ENCODE measurements at regions not wholly inside any gene's neighbourhood (a gene's known extent, or its start where the extent isn't known, plus 50 kb on each side); places are given as distances from the start of the nearest gene placed in this dataset.
A peak's percentile ranks its signal among the peaks of the same experiment; 100 is the strongest.

DNA sequence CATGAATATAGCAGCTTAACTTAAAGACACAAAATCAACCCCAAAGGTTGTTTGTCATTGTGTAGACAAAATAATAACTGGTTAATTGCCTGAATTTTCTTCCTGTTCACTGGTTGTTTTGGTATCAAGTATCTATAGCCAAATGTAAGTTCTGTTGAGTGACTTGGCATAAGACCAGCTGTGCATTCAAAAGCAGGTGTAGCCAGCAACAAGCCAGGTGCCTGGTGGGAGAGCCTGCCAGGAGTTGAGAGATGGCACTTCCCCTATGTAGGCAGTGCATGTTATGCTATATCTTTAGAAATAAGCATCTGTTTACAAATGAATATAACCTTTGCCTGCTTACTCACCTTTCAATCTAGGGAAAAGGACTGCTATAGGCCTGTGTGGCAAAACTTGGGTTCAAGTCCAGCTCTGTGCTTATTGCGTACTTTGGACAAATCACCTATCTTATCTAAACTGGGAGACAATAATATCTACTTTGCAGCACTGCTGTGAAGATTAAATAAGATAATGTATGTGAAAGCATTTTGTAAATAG, 84.9 kb upstream of the TBL1XR1 start:
- no peak overlapping the region for H3K27ac ChIP-seq
- DNase-seq (ENCODE audit: low spot score) = no peak

DNA sequence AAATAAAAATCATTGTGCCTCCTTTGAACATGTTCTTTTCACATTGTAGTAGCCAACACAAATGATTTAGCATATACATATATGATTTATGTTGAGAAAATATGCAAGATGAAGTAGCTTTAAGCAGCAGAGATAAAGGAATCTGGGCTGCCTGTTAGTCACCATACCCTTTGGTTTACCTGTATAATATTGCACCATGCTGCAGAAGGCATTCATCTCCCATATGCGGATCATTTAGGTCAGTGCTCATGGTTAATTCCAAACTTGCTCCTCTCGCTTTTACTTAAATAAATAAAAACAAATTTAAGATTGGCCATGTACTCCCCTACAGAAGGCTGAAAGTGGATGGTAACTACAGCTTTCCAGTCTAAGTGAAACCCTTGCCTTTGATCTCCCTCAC, 86.7 kb upstream of the TBL1XR1 start:
- TF ChIP-seq, protein P1, sequence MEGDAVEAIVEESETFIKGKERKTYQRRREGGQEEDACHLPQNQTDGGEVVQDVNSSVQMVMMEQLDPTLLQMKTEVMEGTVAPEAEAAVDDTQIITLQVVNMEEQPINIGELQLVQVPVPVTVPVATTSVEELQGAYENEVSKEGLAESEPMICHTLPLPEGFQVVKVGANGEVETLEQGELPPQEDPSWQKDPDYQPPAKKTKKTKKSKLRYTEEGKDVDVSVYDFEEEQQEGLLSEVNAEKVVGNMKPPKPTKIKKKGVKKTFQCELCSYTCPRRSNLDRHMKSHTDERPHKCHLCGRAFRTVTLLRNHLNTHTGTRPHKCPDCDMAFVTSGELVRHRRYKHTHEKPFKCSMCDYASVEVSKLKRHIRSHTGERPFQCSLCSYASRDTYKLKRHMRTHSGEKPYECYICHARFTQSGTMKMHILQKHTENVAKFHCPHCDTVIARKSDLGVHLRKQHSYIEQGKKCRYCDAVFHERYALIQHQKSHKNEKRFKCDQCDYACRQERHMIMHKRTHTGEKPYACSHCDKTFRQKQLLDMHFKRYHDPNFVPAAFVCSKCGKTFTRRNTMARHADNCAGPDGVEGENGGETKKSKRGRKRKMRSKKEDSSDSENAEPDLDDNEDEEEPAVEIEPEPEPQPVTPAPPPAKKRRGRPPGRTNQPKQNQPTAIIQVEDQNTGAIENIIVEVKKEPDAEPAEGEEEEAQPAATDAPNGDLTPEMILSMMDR (IDR thresholded peaks at IDR 0.05) = no peak
- Histone ChIP-seq H3K27me3 (no peaks in the 10 kb centered on the region), H3K4me3 (no peak overlapping the region), H3K9me3 (no peaks in the 10 kb centered on the region), H3K4me1 (peaks cover 0 to 7% of the 10 kb centered on the region in 2 donors), H3K36me3 (no peaks in the 10 kb centered on the region), H3K27ac (no peak overlapping the region)
- DNase-seq (ENCODE audit: low spot score) = no peak

More for the DNA sequence above, 84.9 kb upstream of the TBL1XR1 start:
- TF ChIP-seq, protein P1 (IDR thresholded peaks at IDR 0.05) = no peak
- H3K4me3 ChIP-seq = no peak overlapping the region
- H3K4me1 ChIP-seq = peaks cover 0 to 7% of the 10 kb centered on the region in 2 donors
- no peaks in the 10 kb centered on the region for H3K36me3 ChIP-seq
- no peaks in the 10 kb centered on the region for H3K9me3 ChIP-seq
- H3K27me3 ChIP-seq = no peaks in the 10 kb centered on the region

DNA sequence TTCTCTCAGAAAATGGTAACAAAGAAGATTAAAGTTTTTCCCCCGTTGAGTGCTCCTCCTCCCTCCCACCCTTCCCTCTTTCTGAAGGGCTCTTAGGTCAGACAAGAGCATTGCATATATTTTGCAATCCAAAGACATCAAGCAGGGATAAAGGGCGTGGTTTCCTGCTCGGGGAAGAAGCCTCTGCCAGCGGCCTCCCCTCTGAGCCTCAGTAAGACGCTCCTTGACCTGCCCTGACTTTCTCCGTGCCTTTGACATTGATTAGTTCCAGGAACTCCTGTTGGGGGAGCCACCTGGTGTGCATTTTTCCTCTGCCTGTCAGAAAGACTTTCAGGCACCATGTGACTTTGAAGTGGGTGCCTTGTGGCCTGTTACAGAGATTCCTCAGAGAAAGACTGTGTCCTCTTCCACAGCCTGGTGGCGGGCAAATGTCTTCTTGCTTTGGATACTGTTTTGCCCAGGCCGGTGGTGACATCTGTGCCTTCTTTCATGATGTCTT, 87.2 kb upstream of the TBL1XR1 start:
- DNase-seq (ENCODE audit: low spot score) = peak; percentile 66

DNA sequence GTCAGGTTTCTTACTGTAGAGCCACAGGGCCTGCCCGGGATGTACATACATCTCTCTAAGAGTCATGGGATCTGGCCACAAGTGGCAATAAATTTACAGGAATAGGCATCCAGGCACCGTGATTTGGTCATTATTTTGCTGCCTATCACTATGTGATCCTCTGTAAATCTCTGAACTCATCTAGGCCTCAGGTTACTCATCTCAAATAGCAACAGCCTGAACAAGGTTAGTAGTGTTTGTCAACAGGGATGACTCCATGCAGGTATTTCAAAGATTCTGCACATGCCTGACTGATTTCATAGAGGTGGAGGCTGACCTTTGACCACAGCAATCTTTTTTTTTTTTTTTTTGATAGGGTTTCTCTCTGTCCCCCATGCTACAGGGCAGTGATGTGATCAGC, 88.8 kb upstream of the TBL1XR1 start:
- H3K4me3 ChIP-seq = no peak overlapping the region
- no peaks in the 10 kb centered on the region for H3K27me3 ChIP-seq
- no peaks in the 10 kb centered on the region for H3K9me3 ChIP-seq
- no peaks in the 10 kb centered on the region for H3K36me3 ChIP-seq
- TF ChIP-seq, protein P1 (IDR thresholded peaks at IDR 0.05) = no peak
- DNase-seq (ENCODE audit: low spot score) = no peak
- peaks cover 0 to 7% of the 10 kb centered on the region in 2 donors for H3K4me1 ChIP-seq
- no peak overlapping the region for H3K27ac ChIP-seq

More for the DNA sequence above, 87.2 kb upstream of the TBL1XR1 start:
- Histone ChIP-seq H3K4me3 (no peak overlapping the region), H3K9me3 (no peaks in the 10 kb centered on the region), H3K27ac (no peak overlapping the region), H3K36me3 (no peaks in the 10 kb centered on the region), H3K4me1 (peaks cover 0 to 7% of the 10 kb centered on the region in 2 donors), H3K27me3 (no peaks in the 10 kb centered on the region)
- TF ChIP-seq, protein P1 (IDR thresholded peaks at IDR 0.05) = peak in 1 of 2 donors; percentile 17

DNA sequence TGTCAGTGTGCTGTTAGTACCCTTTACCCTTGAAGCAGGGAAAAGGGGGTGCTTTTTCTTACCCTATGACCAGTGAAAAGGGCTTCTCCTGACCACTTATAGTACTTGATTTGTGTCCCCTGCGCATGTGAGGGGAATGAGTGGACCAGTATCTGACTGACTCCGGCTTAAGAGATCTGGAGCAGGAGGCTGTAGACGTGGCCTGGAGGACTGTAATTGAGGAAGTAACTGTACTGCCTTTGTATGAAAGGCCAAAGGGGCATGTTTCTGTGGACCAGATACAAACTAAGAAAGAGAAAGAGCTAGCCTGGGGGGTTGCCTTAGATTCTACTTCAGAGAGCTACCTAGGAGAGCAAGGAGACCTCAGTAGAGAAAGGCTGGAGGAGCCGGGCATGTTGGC, 89.9 kb upstream of the TBL1XR1 start:
- TF ChIP-seq, protein P1 (IDR thresholded peaks at IDR 0.05) = no peak
- Histone ChIP-seq H3K4me3 (no peak overlapping the region), H3K27ac (no peak overlapping the region), H3K4me1 (peaks cover 0 to 11% of the 10 kb centered on the region in 2 donors), H3K9me3 (no peaks in the 10 kb centered on the region), H3K27me3 (no peaks in the 10 kb centered on the region), H3K36me3 (no peaks in the 10 kb centered on the region)
- DNase-seq (ENCODE audit: low spot score) = peak; percentile 54

DNA sequence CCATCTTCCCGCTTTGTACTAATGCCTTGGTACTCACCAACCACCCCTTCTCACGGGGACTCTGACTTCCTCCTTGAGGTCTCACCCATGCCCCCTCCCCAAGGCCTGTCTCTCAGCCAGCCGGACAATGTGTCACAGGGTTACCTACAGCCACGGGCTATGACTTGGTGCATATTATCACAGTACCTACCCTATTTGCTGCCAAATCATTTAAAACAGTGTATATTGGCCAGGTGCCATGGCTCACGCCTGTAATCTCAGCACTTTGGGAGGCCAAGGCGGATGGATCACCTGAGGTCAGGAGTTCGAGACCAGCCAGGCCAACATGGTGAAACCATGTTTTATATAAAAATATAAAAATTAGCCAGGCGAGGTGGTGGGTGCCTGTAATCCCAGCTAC, 93.4 kb upstream of the TBL1XR1 start:
- H3K27ac ChIP-seq = no peak overlapping the region
- H3K9me3 ChIP-seq = no peaks in the 10 kb centered on the region
- no peaks in the 10 kb centered on the region for H3K36me3 ChIP-seq
- peaks cover 0 to 21% of the 10 kb centered on the region in 2 donors for H3K4me1 ChIP-seq
- H3K4me3 ChIP-seq = no peak overlapping the region
- no peaks in the 10 kb centered on the region for H3K27me3 ChIP-seq
- TF ChIP-seq, protein P1 (IDR thresholded peaks at IDR 0.05) = no peak
- no peak for DNase-seq (ENCODE audit: low spot score)
